Endothelial cell of umbilical vein (primary cell): ENCODE measurements at regions not wholly inside any gene's neighbourhood (a gene's known extent, or its start where the extent isn't known, plus 50 kb on each side); places are given as distances from the start of the nearest gene placed in this dataset.

Experiments
- BruUV-seq: library from RNA; stranded (reverse); fragments of 400-500 nt; replicated peaks from 2 replicates; lab custom pipeline; 2021; lab: Mats Ljungman, UMichigan
- CTCF ChIA-PET: fragments of 300-600, 350-600 bp; sonication (Branson Sonifier 250); formaldehyde crosslinking; loops from one replicate; lab custom pipeline; 2021; ENCODE audit warnings: antibody characterized with exemption, inconsistent platforms; lab: Charles Lee
- POLR2A ChIA-PET: fragments of 300-600, 350-600 bp; sonication (Branson Sonifier 250); formaldehyde crosslinking; loops from one replicate; lab custom pipeline; 2021; ENCODE audit warnings: antibody characterized with exemption, inconsistent platforms; lab: Charles Lee
- DNase-seq: peaks from one replicate; pipeline ENCODE4 v3.0.0-alpha.2; 2011; ENCODE audit warnings: low read depth, low spot score
- FAIRE-seq: peaks from 2 replicates; lab custom pipeline; 2011; peaks lifted over from hg19 to GRCh38; lab: Jason Lieb, UNC
- H2AFZ ChIP-seq: 2 replicates; pipeline ENCODE4 v1.6.0; 2012; ENCODE audit warnings: low read depth, low read length, control low read depth, inconsistent platforms
- H3K27ac ChIP-seq: 2 replicates; pipeline ENCODE4 v1.5.1; 2011; ENCODE audit warnings: low read depth, mild to moderate bottlenecking, control low read depth, low read length, moderate library complexity; ENCODE audit not compliant: insufficient read depth
- H3K27me3 ChIP-seq, 2 experiments: 2 replicates each; pipeline versions ENCODE4 v1.6.0 to v1.6.1; 2011; ENCODE audit warnings: low read length in 2 of 2, mixed read lengths in 1 of 2; ENCODE audit not compliant: control insufficient read depth in 2 of 2, insufficient read depth in 2 of 2
- H3K36me3 ChIP-seq, 2 experiments: 2 replicates in 1 of 2; 3 replicates in 1 of 2; pipeline ENCODE4 v1.5.1; 2011; ENCODE audit warnings: low read length in 2 of 2, mild to moderate bottlenecking in 1 of 2, moderate library complexity in 1 of 2; ENCODE audit not compliant: control insufficient read depth in 2 of 2, insufficient read depth in 2 of 2; ENCODE audit errors: extremely low read depth in 1 of 2
- H3K4me1 ChIP-seq: 3 replicates; pipeline ENCODE4 v1.5.1; 2011; ENCODE audit warnings: mild to moderate bottlenecking, low read length; ENCODE audit not compliant: control insufficient read depth, insufficient read depth; ENCODE audit errors: extremely low read depth
- H3K4me2 ChIP-seq: 2 replicates; pipeline ENCODE4 v1.6.1; 2011; ENCODE audit warnings: low read length, control low read depth, mixed read lengths; ENCODE audit not compliant: insufficient read depth
- H3K4me3 ChIP-seq, 3 experiments: fragments of 200-600 bp in 1 of 3; sonication (generic), shearing (Covaris generic) in 1 of 3; replicated peaks in 1 of 3; 2 replicates each; pipeline ENCODE4 v1.5.1; 2011 to 2016; ENCODE audit warnings: control low read depth in 3 of 3, low read length in 3 of 3, mild to moderate bottlenecking in 2 of 3, inconsistent platforms in 1 of 3, low read depth in 1 of 3, moderate library complexity in 1 of 3; ENCODE audit not compliant: insufficient read depth in 1 of 3
- H3K79me2 ChIP-seq: 2 replicates; pipeline ENCODE4 v1.6.0; 2012; ENCODE audit warnings: low read length, inconsistent platforms; ENCODE audit not compliant: control insufficient read depth, insufficient read depth
- H3K9ac ChIP-seq: replicated peaks from 2 replicates; pipeline ENCODE3; 2011; ENCODE audit warnings: low read length, control low read depth; ENCODE audit not compliant: insufficient read depth; ENCODE audit errors: extremely low read depth
- H3K9me1 ChIP-seq: replicated peaks from 3 replicates; pipeline ENCODE4 v1.6.0; 2011; ENCODE audit warnings: mild to moderate bottlenecking, low read length; ENCODE audit not compliant: control insufficient read depth, insufficient read depth; ENCODE audit errors: extremely low read depth
- H3K9me3 ChIP-seq: replicated peaks from 2 replicates; pipeline ENCODE4 v1.5.1; 2012; ENCODE audit warnings: low read length, inconsistent platforms; ENCODE audit not compliant: control insufficient read depth, insufficient read depth
- H4K20me1 ChIP-seq: replicated peaks from 2 replicates; pipeline ENCODE3; 2011; ENCODE audit warnings: mild to moderate bottlenecking, low read length; ENCODE audit not compliant: control insufficient read depth, insufficient read depth; ENCODE audit errors: extremely low read depth
- CTCF ChIP-seq, 2 donors: IDR thresholded peaks; 1 replicate in 1 of 2; 2 replicates in 1 of 2; pipeline ENCODE4 v1.5.1; 2011; ENCODE audit warnings: low read length in 2 of 2, mild to moderate bottlenecking in 2 of 2, moderate library complexity in 2 of 2, control low read depth in 1 of 2, inconsistent platforms in 1 of 2, low read depth in 1 of 2; ENCODE audit not compliant: insufficient read depth in 1 of 2; ENCODE audit errors: extremely low read depth in 1 of 2
- EZH2 ChIP-seq: IDR thresholded peaks from 2 replicates; pipeline ENCODE4 v1.6.1; 2012; ENCODE audit warnings: borderline replicate concordance, low read depth, mild to moderate bottlenecking, moderate library complexity, low read length, inconsistent platforms; ENCODE audit not compliant: severe bottlenecking
- FOS ChIP-seq: IDR thresholded peaks from 2 replicates; pipeline ENCODE4 v1.6.1; 2011; ENCODE audit warnings: mild to moderate bottlenecking, low read length, moderate library complexity, borderline replicate concordance; ENCODE audit not compliant: insufficient read depth
- GATA2 ChIP-seq: IDR thresholded peaks from 2 replicates; pipeline ENCODE4 v1.7.0; 2011; ENCODE audit warnings: low read depth, mild to moderate bottlenecking, moderate library complexity, mixed read lengths, low read length; ENCODE audit not compliant: insufficient read length, insufficient read depth
- JUN ChIP-seq: IDR thresholded peaks from 2 replicates; pipeline ENCODE4 v1.6.1; 2011; ENCODE audit warnings: borderline replicate concordance, low read depth; ENCODE audit not compliant: insufficient read length, insufficient read depth
- MAX ChIP-seq: IDR thresholded peaks from 2 replicates; pipeline ENCODE4 v1.6.1; 2011; ENCODE audit not compliant: insufficient read depth, insufficient read length
- MYC ChIP-seq: IDR thresholded peaks from one replicate; pipeline ENCODE4 v1.6.1; 2011; ENCODE audit warnings: mild to moderate bottlenecking, low read depth, low read length
- POLR2A ChIP-seq: IDR thresholded peaks from 2 replicates; pipeline ENCODE4 v1.6.1; 2012; ENCODE audit warnings: low read depth, mild to moderate bottlenecking, control low read depth, low read length
- POLR2AphosphoS5 ChIP-seq: IDR thresholded peaks from 2 replicates; pipeline ENCODE4 v1.6.1; 2012; ENCODE audit warnings: low read depth, mild to moderate bottlenecking, control low read depth, low read length, moderate library complexity; ENCODE audit not compliant: insufficient read depth
- dilution Hi-C: fragments of 300-500 bp; cut with MboI; formaldehyde crosslinking; loops from one replicate; pipeline ENCODE4 v1.15.0; 2019; ENCODE audit warnings: low sequenced_read_pairs; ENCODE audit not compliant: extremely low pct_ligation_motif_present
- intact Hi-C: fragments of 100-400 bp; cut with micrococcal nuclease; formaldehyde crosslinking; loops from one replicate; pipeline ENCODE4 v1.10.0; 2022

DNA sequence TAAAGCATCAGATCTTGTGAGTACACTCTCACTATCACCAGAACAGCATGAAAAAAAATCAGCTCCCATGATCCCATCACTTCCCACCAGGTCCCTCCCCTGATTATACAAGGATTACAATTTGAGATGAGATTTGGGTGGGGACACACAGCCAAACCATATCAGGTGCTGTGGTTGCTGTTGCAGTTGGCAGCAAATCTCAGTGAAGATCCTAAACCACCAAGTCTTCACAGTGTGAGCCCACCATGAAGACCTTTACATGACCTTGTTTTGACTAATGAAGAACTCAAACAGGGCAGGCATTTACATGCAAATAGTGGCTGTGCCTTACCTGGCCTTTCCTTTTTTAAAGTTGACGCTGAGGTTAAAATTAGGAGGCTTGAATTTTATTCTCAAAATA lies 242.6 kb downstream of the ACTR3B start:
- TF ChIP-seq FOS (no peak), POLR2A (no peak), JUN (no peak), GATA2 (no peak), MYC (no peak), POLR2AphosphoS5 (no peak), MAX (no peak), CTCF (IDR thresholded peaks at IDR 0.05; ENCODE audit: extremely low read depth in 1 of 2, insufficient read depth in 1 of 2, low read depth in 1 of 2, low read length in 2 of 2) (no peak), EZH2 (no peak)

More for the DNA sequence above, 242.6 kb downstream of the ACTR3B start:
- BruUV-seq = no TSS peak
- Histone ChIP-seq H3K4me1 (no peaks in the 10 kb centered on the region), H3K9me1 (no peaks in the 10 kb centered on the region), H3K9me3 (peaks cover 1% of the 10 kb centered on the region), H4K20me1 (no peaks in the 10 kb centered on the region), H3K4me2 (no peak overlapping the region), H3K4me3 (no peak overlapping the region), H2AFZ (no peak overlapping the region), H3K36me3 (no peaks in the 10 kb centered on the region), H3K9ac (no peak overlapping the region), H3K27me3 (no peaks in the 10 kb centered on the region), H3K79me2 (no peaks in the 10 kb centered on the region), H3K27ac (no peak overlapping the region)
- intact Hi-C loops = no loop called here
- FAIRE-seq (no peak), DNase-seq (no peak)
- ChIA-PET POLR2A (no interaction called here), CTCF (no interaction called here)
- dilution Hi-C loops = no loop called here
